ENCODE measurements at regions not wholly inside any gene's neighbourhood (a gene's known extent, or its start where the extent isn't known, plus 50 kb on each side); places are given as distances from the start of the nearest gene placed in this dataset.
"Not testable (repeated sequence)": the region's sequence is repeated elsewhere in the genome, so short reads cannot be mapped to it uniquely, and the experiment has no call there.

- Histone ChIP-seq H3K4me1 (peaks cover 25 to 71% (median 59%) of the 10 kb centered on the region in 10 experiments), H3K27me3 (no peaks in the 10 kb centered on the region), H3K27ac (peak overlapping the region; percentile 71 to 95 (median 88); a peak in 21 of 22 replicates), H3K9ac (peak overlapping the region; percentile 63 to 79 (median 72)), H3K9me3 (replicated peaks in 1 of 11) (peaks cover 22 to 73% (median 36%) of the 10 kb centered on the region in 11 experiments), H3K4me2 (peak overlapping the region; percentile 66 to 90 (median 79)), H3K4me3 (peak overlapping the region in 9 of 10 experiments; percentile 3 to 60 (median 39); a peak in 14 of 20 replicates), H3K36me3 (no peaks in the 10 kb centered on the region; a peak in 2 of 22 replicates), H4K20me1 (no peaks in the 10 kb centered on the region)
- peak; percentile 44 to 98 (median 97); a peak in 21 of 22 replicates for TF ChIP-seq Cebpa-rat (IDR thresholded peaks at IDR 0.05)
Observed at GRCh38 chr5:173397516-173397915, 69.3 kb upstream of the STC2 start.

GRCh38 chr5:173396311-173396993 lies 68.2 kb upstream of the STC2 start:
- peaks cover 25 to 70% (median 59%) of the 10 kb centered on the region in 10 experiments for H3K4me1 ChIP-seq
- peak overlapping the region; percentile 51 to 79 (median 72); a peak in 19 of 22 replicates for H3K9ac ChIP-seq
- no peak for TF ChIP-seq Cebpa-rat (IDR thresholded peaks at IDR 0.05)
- no peaks in the 10 kb centered on the region for H3K27me3 ChIP-seq
- H4K20me1 ChIP-seq, result no peaks in the 10 kb centered on the region
- H3K36me3 ChIP-seq, result peaks cover 0 to 3% (median 0%) of the 10 kb centered on the region in 11 experiments; a peak in 1 of 22 replicates
- peak overlapping the region; percentile 66 to 90 (median 79) for H3K4me2 ChIP-seq
- peak overlapping the region in 4 of 10 experiments; percentile 0 to 30 (median 15); a peak in 3 of 20 replicates for H3K4me3 ChIP-seq
- H3K9me3 ChIP-seq (replicated peaks in 1 of 11), result peaks cover 27 to 76% (median 37%) of the 10 kb centered on the region in 11 experiments
- peak overlapping the region; percentile 71 to 95 (median 88); a peak in 21 of 22 replicates for H3K27ac ChIP-seq

- TF ChIP-seq Cebpa-rat (IDR thresholded peaks at IDR 0.05), result no peak
- peak overlapping the region; percentile 71 to 95 (median 88); a peak in 21 of 22 replicates for H3K27ac ChIP-seq
- H3K4me2 ChIP-seq, result peak overlapping the region; percentile 66 to 90 (median 79); a peak in 20 of 22 replicates
Observed at GRCh38 chr5:173395933-173396308, 67.7 kb upstream of the STC2 start.

GRCh38 chr5:173395257-173395932 lies 67.2 kb upstream of the STC2 start:
- Histone ChIP-seq H3K27me3 (no peaks in the 10 kb centered on the region), H3K4me2 (peak overlapping the region in 8 of 11 experiments; percentile 77 to 90 (median 82); a peak in 14 of 22 replicates), H3K36me3 (peaks cover 0 to 3% (median 0%) of the 10 kb centered on the region in 11 experiments; a peak in 1 of 22 replicates), H3K4me1 (peaks cover 25 to 64% (median 55%) of the 10 kb centered on the region in 10 experiments), H3K27ac (peak overlapping the region; percentile 71 to 95 (median 88); a peak in 20 of 22 replicates), H3K9ac (peak overlapping the region in 2 of 11 experiments; percentile 72 to 78; a peak in 2 of 22 replicates), H4K20me1 (no peaks in the 10 kb centered on the region), H3K4me3 (no peak overlapping the region), H3K9me3 (replicated peaks in 1 of 11) (peaks cover 27 to 74% (median 37%) of the 10 kb centered on the region in 11 experiments)
- no peak for TF ChIP-seq Cebpa-rat (IDR thresholded peaks at IDR 0.05)

More at GRCh38 chr5:173395933-173396308, 67.7 kb upstream of the STC2 start:
- Histone ChIP-seq H3K9me3 (replicated peaks in 1 of 11) (peaks cover 27 to 78% (median 37%) of the 10 kb centered on the region in 11 experiments), H3K4me3 (peak overlapping the region in 1 of 10 experiments; percentile 0; a peak in 1 of 20 replicates), H3K27me3 (no peaks in the 10 kb centered on the region), H4K20me1 (no peaks in the 10 kb centered on the region), H3K4me1 (peaks cover 25 to 65% (median 58%) of the 10 kb centered on the region in 10 experiments), H3K9ac (peak overlapping the region in 7 of 11 experiments; percentile 66 to 79 (median 74); a peak in 8 of 22 replicates), H3K36me3 (peaks cover 0 to 3% (median 0%) of the 10 kb centered on the region in 11 experiments; a peak in 1 of 22 replicates)

- no peak overlapping the region for H3K9ac ChIP-seq
- H3K4me2 ChIP-seq, result peak overlapping the region in 5 of 11 experiments; percentile 9 to 87 (median 79); a peak in 6 of 22 replicates
- no peaks in the 10 kb centered on the region for H3K27me3 ChIP-seq
- H3K4me3 ChIP-seq, result no peak overlapping the region
- H3K36me3 ChIP-seq, result peaks cover 0 to 3% (median 0%) of the 10 kb centered on the region in 11 experiments; a peak in 1 of 22 replicates
- H4K20me1 ChIP-seq, result no peaks in the 10 kb centered on the region
- H3K27ac ChIP-seq, result peak overlapping the region in 3 of 11 experiments; percentile 88 to 95 (median 91); a peak in 6 of 22 replicates
- no peak for TF ChIP-seq Cebpa-rat (IDR thresholded peaks at IDR 0.05)
- H3K9me3 ChIP-seq (replicated peaks in 1 of 11), result peaks cover 27 to 70% (median 37%) of the 10 kb centered on the region in 11 experiments
- H3K4me1 ChIP-seq, result peaks cover 25 to 64% (median 51%) of the 10 kb centered on the region in 10 experiments
Observed at GRCh38 chr5:173394701-173395100, 66.5 kb upstream of the STC2 start.

GRCh38 chr5:173392172-173392571 lies 64.0 kb upstream of the STC2 start:
- H3K27ac ChIP-seq, result no peak overlapping the region
- no peak for TF ChIP-seq Cebpa-rat (IDR thresholded peaks at IDR 0.05)
- no peak overlapping the region for H3K4me2 ChIP-seq
- peaks cover 10 to 41% (median 26%) of the 10 kb centered on the region in 10 experiments for H3K4me1 ChIP-seq
- peaks cover 27 to 55% (median 33%) of the 10 kb centered on the region in 11 experiments for H3K9me3 ChIP-seq (replicated peaks in 1 of 11)
- peaks cover 0 to 3% (median 0%) of the 10 kb centered on the region in 11 experiments; a peak in 1 of 22 replicates for H3K36me3 ChIP-seq
- no peaks in the 10 kb centered on the region for H4K20me1 ChIP-seq
- H3K9ac ChIP-seq, result no peak overlapping the region
- H3K27me3 ChIP-seq, result no peaks in the 10 kb centered on the region
- H3K4me3 ChIP-seq, result no peak overlapping the region

GRCh38 chr5:173391031-173391430 lies 62.8 kb upstream of the STC2 start:
- Histone ChIP-seq H3K27ac (no peak overlapping the region), H3K36me3 (peaks cover 0 to 3% (median 0%) of the 10 kb centered on the region in 11 experiments; a peak in 1 of 22 replicates), H3K4me3 (no peak overlapping the region), H3K27me3 (no peaks in the 10 kb centered on the region), H3K4me1 (peaks cover 0 to 30% (median 15%) of the 10 kb centered on the region in 10 experiments; a peak in 15 of 20 replicates), H3K9ac (no peak overlapping the region), H4K20me1 (no peaks in the 10 kb centered on the region), H3K4me2 (peak overlapping the region in 2 of 11 experiments; percentile 39 to 40; a peak in 3 of 22 replicates), H3K9me3 (replicated peaks in 1 of 11) (peaks cover 27 to 50% (median 33%) of the 10 kb centered on the region in 11 experiments)
- TF ChIP-seq Cebpa-rat (IDR thresholded peaks at IDR 0.05), result no peak

- not testable (repeated sequence) for H4K20me1 ChIP-seq
- peaks cover 3 to 13% (median 7%) of the 10 kb centered on the region in 11 experiments for H3K9me3 ChIP-seq (replicated peaks in 1 of 11)
Observed at GRCh38 chr5:173387293-173387692, 59.1 kb upstream of the STC2 start.

More at GRCh38 chr5:173387293-173387692, 59.1 kb upstream of the STC2 start:
- not testable (repeated sequence) for H3K36me3 ChIP-seq, H3K4me2 ChIP-seq, H3K9ac ChIP-seq, H3K4me3 ChIP-seq, H3K27me3 ChIP-seq, H3K27ac ChIP-seq
- peaks cover 0 to 22% (median 7%) of the 10 kb centered on the region in 10 experiments; a peak in 11 of 20 replicates for H3K4me1 ChIP-seq

Measured in BLaER1 treated with 17β-estradiol and CSF1 and Interleukin-3, amounts not matched to agents 10 nM and 100 nM (cell line).